Progenitor cell of endocrine pancreas (in vitro differentiated cells): ENCODE measurements at regions not wholly inside any gene's neighbourhood (a gene's known extent, or its start where the extent isn't known, plus 50 kb on each side); places are given as distances from the start of the nearest gene placed in this dataset.

ENCODE experiments used
- DNase-seq: peaks from one replicate; pipeline ENCODE4 v3.0.0; 2021; ENCODE audit warnings: low spot score; ENCODE audit not compliant: unreplicated experiment
- H3K27ac Mint-ChIP-seq: 2 replicates; pipeline ENCODE4 v1.8.0; 2021; ENCODE audit warnings: mild to moderate bottlenecking, moderate library complexity, mixed read lengths
- H3K27me3 Mint-ChIP-seq: 2 replicates; pipeline ENCODE4 v1.8.0; 2021; ENCODE audit warnings: mixed read lengths
- H3K36me3 Mint-ChIP-seq: 2 replicates; pipeline ENCODE4 v1.8.0; 2022; ENCODE audit warnings: mixed read lengths; ENCODE audit not compliant: insufficient read depth
- H3K4me1 Mint-ChIP-seq: 2 replicates; pipeline ENCODE4 v1.8.0; 2021; ENCODE audit warnings: low read depth, mixed read lengths
- H3K4me3 Mint-ChIP-seq: 2 replicates; pipeline ENCODE4 v1.8.0; 2021; ENCODE audit warnings: low read depth, mild to moderate bottlenecking, moderate library complexity, mixed read lengths
- H3K9me3 Mint-ChIP-seq: 2 replicates; pipeline ENCODE4 v1.8.0; 2021; ENCODE audit warnings: low read depth, mixed read lengths
- CTCF ChIP-seq: fragments of 200-600 bp; sonication (generic); IDR thresholded peaks from one replicate; pipeline ENCODE4 v1.5.0; 2021; ENCODE audit warnings: antibody characterized with exemption, mild to moderate bottlenecking; ENCODE audit not compliant: unreplicated experiment

- Mint-ChIP-seq H3K27me3 (peaks cover 22% of the 10 kb centered on the region), H3K9me3 (no peaks in the 10 kb centered on the region), H3K4me3 (peak overlapping the region; percentile 78), H3K36me3 (no peaks in the 10 kb centered on the region), H3K4me1 (peaks cover 28% of the 10 kb centered on the region), H3K27ac (peak overlapping the region; percentile 71)
- TF ChIP-seq CTCF: peak; percentile 9
- no peak for DNase-seq
These were observed 169.1 kb upstream of the PPP1R3A start for GRCh38 chr7:114087653-114088469.

GRCh38 chr7:114086914-114087652 is 168.3 kb upstream of the PPP1R3A start:
- no peak for DNase-seq
- Mint-ChIP-seq H3K4me1 (peaks cover 31% of the 10 kb centered on the region), H3K27me3 (peaks cover 26% of the 10 kb centered on the region), H3K27ac (peak overlapping the region; percentile 99), H3K4me3 (peak overlapping the region; percentile 95), H3K9me3 (no peaks in the 10 kb centered on the region), H3K36me3 (no peaks in the 10 kb centered on the region)
- TF ChIP-seq CTCF: no peak

GRCh38 chr7:114086537-114086913 is 167.7 kb upstream of the PPP1R3A start:
- Mint-ChIP-seq H3K27ac (peak overlapping the region; percentile 99), H3K27me3 (peaks cover 26% of the 10 kb centered on the region), H3K4me3 (peak overlapping the region; percentile 95), H3K36me3 (no peaks in the 10 kb centered on the region), H3K4me1 (peaks cover 33% of the 10 kb centered on the region), H3K9me3 (no peaks in the 10 kb centered on the region)
- peak; percentile 34 for DNase-seq
- TF ChIP-seq CTCF: no peak

GRCh38 chr7:114085592-114086501 is 167.0 kb upstream of the PPP1R3A start:
- Mint-ChIP-seq H3K4me1 (peaks cover 33% of the 10 kb centered on the region), H3K27me3 (peaks cover 26% of the 10 kb centered on the region), H3K9me3 (no peaks in the 10 kb centered on the region), H3K36me3 (no peaks in the 10 kb centered on the region), H3K4me3 (peak overlapping the region; percentile 96), H3K27ac (peak overlapping the region; percentile 100)
- DNase-seq: peak; percentile 67
- TF ChIP-seq CTCF: no peak

GRCh38 chr7:114085313-114085591 is 166.4 kb upstream of the PPP1R3A start:
- Mint-ChIP-seq H3K27me3 (peaks cover 26% of the 10 kb centered on the region), H3K4me1 (peaks cover 33% of the 10 kb centered on the region)
- DNase-seq: no peak

More at GRCh38 chr7:114085313-114085591, 166.4 kb upstream of the PPP1R3A start:
- Mint-ChIP-seq H3K27ac (peak overlapping the region; percentile 100), H3K9me3 (no peaks in the 10 kb centered on the region), H3K4me3 (peak overlapping the region; percentile 96), H3K36me3 (no peaks in the 10 kb centered on the region)
- no peak for TF ChIP-seq CTCF
